ENCODE measurements at regions not wholly inside any gene's neighbourhood (a gene's known extent, or its start where the extent isn't known, plus 50 kb on each side); places are given as distances from the start of the nearest gene placed in this dataset.

- H3K27ac ChIP-seq (ENCODE audit: extremely low read length, insufficient read depth, low read length): no peak overlapping the region
- no peaks in the 10 kb centered on the region for H3K27me3 ChIP-seq (ENCODE audit: control insufficient read depth in 1 of 2, insufficient read depth in 2 of 2, low read length in 2 of 2)
- no peak overlapping the region for H3K9ac ChIP-seq (ENCODE audit: insufficient read depth, low read depth, low read length)
- FAIRE-seq: no peak
- no peaks in the 10 kb centered on the region for H4K20me1 ChIP-seq (ENCODE audit: insufficient read depth, low read length)
- CTCF ChIA-PET (ENCODE audit: low intra/inter-chr PET ratio, low total read pairs): no interaction called here
- no peak for ATAC-seq
- no peaks in the 10 kb centered on the region for H3K9me3 ChIP-seq (ENCODE audit: low read length)
- no peaks in the 10 kb centered on the region for H3K4me1 ChIP-seq (ENCODE audit: insufficient read depth, low read length)
- no TSS peak for BruUV-seq (replicated peaks)
- POLR2A ChIA-PET: no interaction called here
- intact Hi-C loops (cut with micrococcal nuclease; ENCODE audit: unreplicated experiment) (no loop called here), in situ Hi-C loops (cut with HindIII; ENCODE audit: extremely low pct_ligation_motif_present, low pct_unique_long_range_greater_than_20kb) (no loop called here)
- H3K4me3 ChIP-seq (replicated peaks in 1 of 3; ENCODE audit: insufficient read depth in 1 of 3, low read depth in 2 of 3, low read length in 3 of 3): no peak overlapping the region
- no peaks in the 10 kb centered on the region for H3K36me3 ChIP-seq (replicated peaks in 1 of 2; ENCODE audit: control insufficient read depth in 1 of 2, insufficient read depth in 2 of 2, low read length in 2 of 2)
- 0% methylated on average over 1 of the region's 1 CpG for WGBS (ENCODE audit: low lambda C conversion rate)
- H3K4me2 ChIP-seq (ENCODE audit: low read depth, low read length): no peak overlapping the region
- TF ChIP-seq LCORL (IDR thresholded peaks at IDR 0.05) (no peak), LCORL (CRISPR knock-in tag; IDR thresholded peaks at IDR 0.05) (no peak), HNF4A (CRISPR knock-in tag; IDR thresholded peaks at IDR 0.05) (no peak), SMC3 (IDR thresholded peaks at IDR 0.05; ENCODE audit: low read length) (no peak), MXI1 (IDR thresholded peaks at IDR 0.05; ENCODE audit: borderline replicate concordance, low read depth, low read length) (no peak), TSC22D2 (CRISPR knock-in tag; IDR thresholded peaks at IDR 0.05; ENCODE audit: borderline replicate concordance) (no peak), GTF3A (CRISPR knock-in tag; conservative IDR thresholded peaks at IDR 0.05) (no peak), MLLT10 (CRISPR knock-in tag; IDR thresholded peaks at IDR 0.05) (no peak), RFXANK (CRISPR knock-in tag; IDR thresholded peaks at IDR 0.05) (no peak), ZNF3 (CRISPR knock-in tag; IDR thresholded peaks at IDR 0.05) (no peak), ZKSCAN5 (CRISPR knock-in tag; IDR thresholded peaks at IDR 0.05) (no peak), ZNF224 (CRISPR knock-in tag; IDR thresholded peaks at IDR 0.05) (no peak)
- no peak overlapping the region for H2AFZ ChIP-seq (ENCODE audit: low read length)
- H3K79me2 ChIP-seq (ENCODE audit: insufficient read depth, low read length): no peaks in the 10 kb centered on the region
- DNase-seq (ENCODE audit: low spot score): no peak
Observed at GRCh38 chr4:23582671-23583070, 307.2 kb downstream of the PPARGC1A start.

GRCh38 chr4:23579166-23579565 lies 310.7 kb downstream of the PPARGC1A start:
- Histone ChIP-seq H3K4me3 (replicated peaks in 1 of 3; ENCODE audit: insufficient read depth in 1 of 3, low read depth in 2 of 3, low read length in 3 of 3) (no peak overlapping the region), H3K4me1 (ENCODE audit: insufficient read depth, low read length) (no peaks in the 10 kb centered on the region), H3K36me3 (replicated peaks in 1 of 2; ENCODE audit: control insufficient read depth in 1 of 2, insufficient read depth in 2 of 2, low read length in 2 of 2) (no peaks in the 10 kb centered on the region), H3K79me2 (ENCODE audit: insufficient read depth, low read length) (no peaks in the 10 kb centered on the region), H3K9me3 (ENCODE audit: low read length) (no peaks in the 10 kb centered on the region), H2AFZ (ENCODE audit: low read length) (no peak overlapping the region), H3K9ac (ENCODE audit: insufficient read depth, low read depth, low read length) (no peak overlapping the region), H4K20me1 (ENCODE audit: insufficient read depth, low read length) (no peaks in the 10 kb centered on the region), H3K27me3 (ENCODE audit: control insufficient read depth in 1 of 2, insufficient read depth in 2 of 2, low read length in 2 of 2) (no peaks in the 10 kb centered on the region), H3K27ac (ENCODE audit: extremely low read length, insufficient read depth, low read length) (no peak overlapping the region), H3K4me2 (ENCODE audit: low read depth, low read length) (no peak overlapping the region)
- BruUV-seq (replicated peaks): no TSS peak
- DNase-seq (ENCODE audit: low spot score): no peak
- WGBS (ENCODE audit: low lambda C conversion rate): 9% methylated on average over 6 of the region's 6 CpGs
- in situ Hi-C loops (cut with HindIII; ENCODE audit: extremely low pct_ligation_motif_present, low pct_unique_long_range_greater_than_20kb): no loop called here
- no peak for TF ChIP-seq ZNF747 (CRISPR knock-in tag; IDR thresholded peaks at IDR 0.05; ENCODE audit: borderline replicate concordance)
- no peak for TF ChIP-seq NFE2L2 (IDR thresholded peaks at IDR 0.05; ENCODE audit: low read length)
- TF ChIP-seq TMF1 (CRISPR knock-in tag; IDR thresholded peaks at IDR 0.05; ENCODE audit: low read depth): no peak
- TF ChIP-seq MBD4 (IDR thresholded peaks at IDR 0.05; ENCODE audit: borderline replicate concordance, low read length): no peak
- TF ChIP-seq ZEB1 (IDR thresholded peaks at IDR 0.05; ENCODE audit: insufficient replicate concordance, low read depth): no peak
- TF ChIP-seq, protein P1, sequence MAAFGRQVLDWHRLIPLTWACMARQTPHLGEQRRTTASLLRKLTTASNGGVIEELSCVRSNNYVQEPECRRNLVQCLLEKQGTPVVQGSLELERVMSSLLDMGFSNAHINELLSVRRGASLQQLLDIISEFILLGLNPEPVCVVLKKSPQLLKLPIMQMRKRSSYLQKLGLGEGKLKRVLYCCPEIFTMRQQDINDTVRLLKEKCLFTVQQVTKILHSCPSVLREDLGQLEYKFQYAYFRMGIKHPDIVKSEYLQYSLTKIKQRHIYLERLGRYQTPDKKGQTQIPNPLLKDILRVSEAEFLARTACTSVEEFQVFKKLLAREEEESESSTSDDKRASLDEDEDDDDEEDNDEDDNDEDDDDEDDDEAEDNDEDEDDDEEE (CRISPR knock-in tag; IDR thresholded peaks at IDR 0.05): no peak
- TF ChIP-seq ERF (CRISPR knock-in tag; IDR thresholded peaks at IDR 0.05): no peak
- no peak for TF ChIP-seq ZNF569 (CRISPR knock-in tag; IDR thresholded peaks at IDR 0.05; ENCODE audit: borderline replicate concordance)
- TF ChIP-seq, protein P2, sequence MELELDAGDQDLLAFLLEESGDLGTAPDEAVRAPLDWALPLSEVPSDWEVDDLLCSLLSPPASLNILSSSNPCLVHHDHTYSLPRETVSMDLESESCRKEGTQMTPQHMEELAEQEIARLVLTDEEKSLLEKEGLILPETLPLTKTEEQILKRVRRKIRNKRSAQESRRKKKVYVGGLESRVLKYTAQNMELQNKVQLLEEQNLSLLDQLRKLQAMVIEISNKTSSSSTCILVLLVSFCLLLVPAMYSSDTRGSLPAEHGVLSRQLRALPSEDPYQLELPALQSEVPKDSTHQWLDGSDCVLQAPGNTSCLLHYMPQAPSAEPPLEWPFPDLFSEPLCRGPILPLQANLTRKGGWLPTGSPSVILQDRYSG (CRISPR knock-in tag; IDR thresholded peaks at IDR 0.05): no peak
- TF ChIP-seq, protein P3, sequence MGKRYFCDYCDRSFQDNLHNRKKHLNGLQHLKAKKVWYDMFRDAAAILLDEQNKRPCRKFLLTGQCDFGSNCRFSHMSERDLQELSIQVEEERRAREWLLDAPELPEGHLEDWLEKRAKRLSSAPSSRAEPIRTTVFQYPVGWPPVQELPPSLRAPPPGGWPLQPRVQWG (CRISPR knock-in tag; IDR thresholded peaks at IDR 0.05; ENCODE audit: borderline replicate concordance, low read depth): no peak
- no peak for ATAC-seq
- intact Hi-C loops (cut with micrococcal nuclease; ENCODE audit: unreplicated experiment): no loop called here
- no peak for FAIRE-seq
- POLR2A ChIA-PET: no interaction called here
- CTCF ChIA-PET (ENCODE audit: low intra/inter-chr PET ratio, low total read pairs): no interaction called here

Measured in HepG2 (cell line).